KMS-11 (cell line): ENCODE measurements at regions not wholly inside any gene's neighbourhood (a gene's known extent, or its start where the extent isn't known, plus 50 kb on each side); places are given as distances from the start of the nearest gene placed in this dataset.

Experiments used
- H2AFZ ChIP-seq: fragments of 200-600 bp; sonication (generic); 2 replicates; pipeline ENCODE4 v1.6.1; 2016; ENCODE audit warnings: antibody characterized with exemption, mixed run types, low read depth
- H3K27ac ChIP-seq: fragments of 200-600 bp; sonication (generic); 2 replicates; pipeline ENCODE4 v1.6.1; 2016; ENCODE audit warnings: mild to moderate bottlenecking, mixed run types
- H3K27me3 ChIP-seq: fragments of 200-600 bp; sonication (generic); 2 replicates; pipeline ENCODE4 v1.6.1; 2017; ENCODE audit warnings: mild to moderate bottlenecking, low read depth, mixed run types, moderate library complexity; ENCODE audit not compliant: insufficient read depth
- H3K36me3 ChIP-seq: fragments of 200-600 bp; sonication (generic); 2 replicates; pipeline ENCODE4 v1.6.1; 2017; ENCODE audit warnings: mild to moderate bottlenecking, mixed run types; ENCODE audit not compliant: insufficient read depth
- H3K4me1 ChIP-seq: fragments of 200-600 bp; sonication (generic); 2 replicates; pipeline ENCODE4 v1.6.1; 2016; ENCODE audit warnings: mild to moderate bottlenecking, low read depth, mixed run types; ENCODE audit not compliant: poor library complexity, severe bottlenecking
- H3K4me2 ChIP-seq: fragments of 200-600 bp; sonication (generic); 2 replicates; pipeline ENCODE4 v1.7.0; 2016; ENCODE audit warnings: mild to moderate bottlenecking, mixed run types
- H3K4me3 ChIP-seq: fragments of 200-600 bp; sonication (generic); IDR thresholded peaks from 2 replicates; pipeline ENCODE4 v1.6.1; 2017; ENCODE audit warnings: low read depth, low read length, mixed read lengths; ENCODE audit not compliant: insufficient read depth
- H3K79me2 ChIP-seq: fragments of 200-600 bp; sonication (generic); 2 replicates; pipeline ENCODE4 v1.6.1; 2016; ENCODE audit warnings: low read depth, mixed run types; ENCODE audit not compliant: insufficient read depth
- H3K9ac ChIP-seq: fragments of 200-600 bp; sonication (generic); 2 replicates; pipeline ENCODE4 v1.6.1; 2016; ENCODE audit warnings: mild to moderate bottlenecking, mixed run types
- H4K20me1 ChIP-seq: fragments of 200-600 bp; sonication (generic); 2 replicates; pipeline ENCODE4 v1.6.1; 2016; ENCODE audit warnings: mild to moderate bottlenecking, mixed run types; ENCODE audit not compliant: insufficient read depth
- TF ChIP-seq, protein P1 (sequence below): fragments of 200-600 bp; sonication (generic); conservative IDR thresholded peaks from 2 replicates; pipeline ENCODE4 v1.6.1; 2017; ENCODE audit warnings: low read depth, mild to moderate bottlenecking, antibody characterized with exemption, low read length, moderate library complexity, mixed read lengths

DNA sequence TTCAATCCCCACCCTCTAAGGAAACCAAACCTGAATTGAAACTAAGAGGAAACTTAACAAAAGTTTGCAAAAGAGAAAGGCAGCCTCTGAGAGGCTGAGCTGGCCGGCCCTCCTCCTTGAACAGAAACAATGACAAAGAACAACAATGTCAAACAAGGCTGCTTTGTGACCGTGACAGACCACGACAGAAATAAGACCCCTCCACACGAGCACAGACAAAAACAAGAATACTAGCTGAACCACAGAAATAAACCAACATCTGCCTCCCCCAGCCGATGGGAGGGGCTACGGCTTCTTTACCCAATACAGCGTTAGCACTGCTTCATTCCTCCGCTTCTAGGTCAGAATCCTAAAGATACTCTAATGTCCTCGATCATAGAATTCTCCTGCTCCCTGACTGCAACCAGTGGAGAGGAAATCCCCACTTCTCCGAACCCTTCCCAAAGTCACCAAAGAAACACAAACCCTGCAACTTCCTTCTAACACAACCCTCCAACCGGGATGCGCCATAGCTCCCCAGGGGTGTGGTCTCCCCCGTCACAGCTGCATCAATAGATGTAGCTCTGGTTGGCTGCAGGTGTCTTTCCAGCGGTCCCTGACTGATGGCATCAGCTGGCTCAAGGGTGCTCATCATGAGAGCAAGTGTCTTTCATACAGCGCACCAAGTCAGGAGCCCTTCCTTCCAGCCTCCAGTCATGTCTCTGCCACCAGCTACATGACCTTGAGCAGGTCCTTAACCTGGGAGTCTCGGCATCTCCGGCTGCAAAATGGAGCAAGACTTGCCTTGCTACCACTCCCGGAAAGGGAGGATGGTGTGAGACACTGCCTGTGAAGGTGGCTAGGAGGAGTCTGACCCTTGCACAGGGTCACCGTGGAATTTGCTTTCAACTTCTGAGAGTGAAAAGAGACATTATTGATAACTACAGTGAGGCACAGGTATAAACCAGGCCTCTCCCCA, 198.6 kb downstream of the HAUS1 start:
- no peak overlapping the region for H3K4me2 ChIP-seq
- H3K27ac ChIP-seq, result no peak overlapping the region
- H3K27me3 ChIP-seq, result no peaks in the 10 kb centered on the region
- no peaks in the 10 kb centered on the region for H3K36me3 ChIP-seq
- no peaks in the 10 kb centered on the region for H3K79me2 ChIP-seq
- no peaks in the 10 kb centered on the region for H4K20me1 ChIP-seq
- no peak overlapping the region for H3K9ac ChIP-seq
- TF ChIP-seq, protein P1, sequence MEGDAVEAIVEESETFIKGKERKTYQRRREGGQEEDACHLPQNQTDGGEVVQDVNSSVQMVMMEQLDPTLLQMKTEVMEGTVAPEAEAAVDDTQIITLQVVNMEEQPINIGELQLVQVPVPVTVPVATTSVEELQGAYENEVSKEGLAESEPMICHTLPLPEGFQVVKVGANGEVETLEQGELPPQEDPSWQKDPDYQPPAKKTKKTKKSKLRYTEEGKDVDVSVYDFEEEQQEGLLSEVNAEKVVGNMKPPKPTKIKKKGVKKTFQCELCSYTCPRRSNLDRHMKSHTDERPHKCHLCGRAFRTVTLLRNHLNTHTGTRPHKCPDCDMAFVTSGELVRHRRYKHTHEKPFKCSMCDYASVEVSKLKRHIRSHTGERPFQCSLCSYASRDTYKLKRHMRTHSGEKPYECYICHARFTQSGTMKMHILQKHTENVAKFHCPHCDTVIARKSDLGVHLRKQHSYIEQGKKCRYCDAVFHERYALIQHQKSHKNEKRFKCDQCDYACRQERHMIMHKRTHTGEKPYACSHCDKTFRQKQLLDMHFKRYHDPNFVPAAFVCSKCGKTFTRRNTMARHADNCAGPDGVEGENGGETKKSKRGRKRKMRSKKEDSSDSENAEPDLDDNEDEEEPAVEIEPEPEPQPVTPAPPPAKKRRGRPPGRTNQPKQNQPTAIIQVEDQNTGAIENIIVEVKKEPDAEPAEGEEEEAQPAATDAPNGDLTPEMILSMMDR, result no peak
- no peaks in the 10 kb centered on the region for H3K4me1 ChIP-seq
- no peak overlapping the region for H2AFZ ChIP-seq
- H3K4me3 ChIP-seq, result no peak overlapping the region

DNA sequence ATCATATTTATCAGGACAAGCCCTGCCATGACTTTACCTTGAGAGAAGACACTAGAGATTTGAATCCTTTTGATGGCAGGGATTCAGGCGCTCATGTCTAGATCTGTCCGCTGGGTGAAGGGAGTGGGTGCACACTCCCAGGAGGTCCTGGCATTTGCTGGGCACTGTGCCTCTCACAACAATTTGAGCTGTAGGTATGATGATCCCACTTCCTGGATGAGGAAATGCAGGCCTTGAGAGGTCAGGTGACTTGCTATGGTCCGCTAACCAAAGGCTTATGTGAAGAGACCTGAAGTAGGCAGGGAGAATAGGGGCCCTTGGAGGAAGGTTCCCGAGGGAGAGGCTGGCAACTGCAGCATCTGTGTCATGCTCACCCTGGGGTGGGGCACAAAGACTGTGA, 206.1 kb downstream of the HAUS1 start:
- no peak overlapping the region for H3K4me3 ChIP-seq
- H3K4me2 ChIP-seq, result no peak overlapping the region
- no peaks in the 10 kb centered on the region for H3K27me3 ChIP-seq
- TF ChIP-seq, protein P1, result no peak
- no peak overlapping the region for H3K27ac ChIP-seq
- no peak overlapping the region for H2AFZ ChIP-seq
- H3K4me1 ChIP-seq, result no peaks in the 10 kb centered on the region
- no peaks in the 10 kb centered on the region for H3K79me2 ChIP-seq
- no peaks in the 10 kb centered on the region for H4K20me1 ChIP-seq
- H3K36me3 ChIP-seq, result no peaks in the 10 kb centered on the region
- H3K9ac ChIP-seq, result no peak overlapping the region

DNA sequence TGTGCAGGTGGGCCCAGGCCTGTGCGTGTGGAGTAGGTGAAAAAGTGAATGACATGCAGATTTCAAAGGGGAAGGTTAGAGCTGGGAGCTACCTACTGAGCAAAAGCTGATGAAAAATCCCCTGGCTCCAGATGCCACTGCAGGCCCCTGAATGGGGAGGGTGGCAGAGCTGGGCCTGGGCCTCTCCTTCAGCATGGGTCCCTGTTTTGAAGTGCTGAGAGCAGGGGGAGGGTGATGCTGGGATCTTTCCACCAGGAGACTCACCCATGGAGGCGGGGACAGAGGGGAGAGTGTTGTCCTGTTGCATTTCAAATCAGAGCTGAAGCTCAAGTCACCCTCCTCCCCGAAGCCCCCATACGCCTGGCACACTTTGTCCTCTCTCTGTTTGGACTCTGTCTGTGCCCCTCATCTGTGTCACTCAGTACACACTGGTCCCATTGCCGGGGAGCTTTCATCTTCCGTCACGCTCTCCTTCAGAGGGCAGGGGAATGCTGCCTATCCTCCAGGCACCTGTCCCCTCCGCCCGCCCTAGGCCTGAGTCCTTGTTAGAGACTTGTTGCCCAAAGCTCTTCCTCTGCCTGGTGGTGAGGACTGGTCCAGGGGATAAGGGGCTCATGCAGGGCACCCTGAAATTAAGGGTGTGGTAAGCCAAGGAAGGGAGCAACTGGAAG, 206.6 kb downstream of the HAUS1 start:
- no peak overlapping the region for H3K27ac ChIP-seq
- no peak overlapping the region for H3K9ac ChIP-seq
- H4K20me1 ChIP-seq, result no peaks in the 10 kb centered on the region
- H3K36me3 ChIP-seq, result no peaks in the 10 kb centered on the region
- H3K79me2 ChIP-seq, result no peaks in the 10 kb centered on the region
- TF ChIP-seq, protein P1, result no peak
- no peaks in the 10 kb centered on the region for H3K4me1 ChIP-seq
- H3K4me3 ChIP-seq, result no peak overlapping the region
- no peaks in the 10 kb centered on the region for H3K27me3 ChIP-seq
- no peak overlapping the region for H2AFZ ChIP-seq
- H3K4me2 ChIP-seq, result no peak overlapping the region

DNA sequence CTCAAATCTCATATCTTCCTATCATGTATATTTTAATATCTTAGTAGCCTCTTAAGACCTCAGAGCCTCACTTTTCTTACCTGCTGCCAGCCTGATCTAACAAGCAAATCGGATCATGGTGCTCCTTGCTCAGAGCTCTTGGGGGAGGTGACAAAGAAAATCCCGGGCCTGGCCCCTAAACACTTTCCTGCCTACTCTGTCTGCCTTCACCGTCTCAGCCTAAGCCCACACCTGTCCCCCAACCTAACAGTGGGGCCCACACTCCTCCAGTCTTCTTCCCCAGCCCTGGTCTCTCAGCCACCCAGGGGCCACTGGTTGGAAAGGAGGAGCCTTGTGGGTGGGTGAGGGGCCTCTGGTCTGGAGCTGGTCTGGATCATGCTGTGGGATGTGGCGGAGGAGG, 207.3 kb downstream of the HAUS1 start:
- H3K4me3 ChIP-seq, result no peak overlapping the region
- H3K4me2 ChIP-seq, result no peak overlapping the region
- no peaks in the 10 kb centered on the region for H3K4me1 ChIP-seq
- no peaks in the 10 kb centered on the region for H3K27me3 ChIP-seq
- H3K79me2 ChIP-seq, result no peaks in the 10 kb centered on the region
- no peak overlapping the region for H2AFZ ChIP-seq
- H3K36me3 ChIP-seq, result no peaks in the 10 kb centered on the region
- no peak overlapping the region for H3K27ac ChIP-seq
- TF ChIP-seq, protein P1, result no peak
- no peaks in the 10 kb centered on the region for H4K20me1 ChIP-seq
- H3K9ac ChIP-seq, result no peak overlapping the region
